ENCODE measurements at regions not wholly inside any gene's neighbourhood (a gene's known extent, or its start where the extent isn't known, plus 50 kb on each side); places are given as distances from the start of the nearest gene placed in this dataset.

DNA sequence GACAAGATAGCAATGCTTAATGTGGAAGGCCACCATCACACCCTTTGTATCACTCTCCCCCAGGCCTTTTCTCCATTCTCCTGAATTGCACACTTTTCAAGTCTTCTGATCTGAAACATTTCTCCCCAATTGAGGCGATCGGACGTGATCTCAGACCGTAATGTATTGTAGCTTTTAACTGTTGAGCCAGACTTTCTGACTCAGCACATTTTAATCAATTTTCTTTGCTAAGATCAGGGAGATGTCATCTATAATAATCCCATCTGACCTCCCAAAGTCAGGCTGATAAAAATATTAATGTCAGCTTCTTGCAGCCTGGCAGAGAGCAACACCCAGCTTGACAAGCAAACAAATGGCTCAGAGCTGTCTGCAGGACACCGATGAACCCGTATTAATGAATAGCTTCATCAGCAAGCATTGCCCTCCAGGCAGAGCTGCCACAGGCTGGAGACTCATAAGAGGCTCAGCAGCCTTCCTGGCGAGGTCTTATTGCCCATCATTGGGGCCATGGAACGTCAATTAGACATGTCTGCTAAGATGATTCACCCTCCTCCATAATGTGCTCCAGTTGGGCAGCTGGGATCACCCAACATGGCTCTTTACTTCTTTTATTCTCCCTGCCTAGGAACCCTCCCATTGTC lies 60.2 kb upstream of the UQCRFS1 start:
- Histone ChIP-seq H3K4me1 (ENCODE audit: control insufficient read depth in 1 of 2, insufficient read depth in 2 of 2, low read length in 2 of 2) (no peaks in the 10 kb centered on the region), H3K9ac (ENCODE audit: low read length) (no peak overlapping the region), H3K36me3 (ENCODE audit: control insufficient read depth in 1 of 2, insufficient read depth in 2 of 2, low read length in 2 of 2) (no peaks in the 10 kb centered on the region), H2AFZ (ENCODE audit: low read depth, low read length, poor library complexity, severe bottlenecking) (no peak overlapping the region), H3K27ac (ENCODE audit: low read depth, low read length) (no peak overlapping the region), H3K9me3 (ENCODE audit: control insufficient read depth in 1 of 2, insufficient read depth in 1 of 2, low read depth in 1 of 2, low read length in 2 of 2) (no peaks in the 10 kb centered on the region), H3K4me2 (ENCODE audit: low read length) (no peak overlapping the region), H3K4me3 (replicated peaks in 1 of 2; ENCODE audit: low read depth in 1 of 2, low read length in 2 of 2) (no peak overlapping the region), H3K27me3 (ENCODE audit: insufficient read depth, low read length) (peaks cover 12% of the 10 kb centered on the region), H3K79me2 (ENCODE audit: insufficient read depth, low read length) (no peaks in the 10 kb centered on the region), H3K9me2 (ENCODE audit: insufficient read depth) (no peaks in the 10 kb centered on the region), H4K20me1 (ENCODE audit: insufficient read depth) (no peaks in the 10 kb centered on the region)
- no TSS peak for BruUV-seq (replicated peaks)
- RAD21 ChIA-PET (ENCODE audit: low non-redundant PET in 1 of 2, low total read pairs in 2 of 2, uncharacterized antibody in 2 of 2, unreplicated experiment in 2 of 2), result no interaction called here
- ATAC-seq (no peak), DNase-seq (ENCODE audit: low read depth, low spot score) (no peak)
- POLR2A ChIA-PET, result no interaction called here
- CTCF ChIA-PET, result interaction anchor here (1.0 kb wide), 2 partner anchors 10 to 13 kb away, joined by 3 to 4 read pairs; no protein-coding TSS in a partner anchor
- intact Hi-C loops (cut with micrococcal nuclease), result no loop called here
- TF ChIP-seq, protein P1, sequence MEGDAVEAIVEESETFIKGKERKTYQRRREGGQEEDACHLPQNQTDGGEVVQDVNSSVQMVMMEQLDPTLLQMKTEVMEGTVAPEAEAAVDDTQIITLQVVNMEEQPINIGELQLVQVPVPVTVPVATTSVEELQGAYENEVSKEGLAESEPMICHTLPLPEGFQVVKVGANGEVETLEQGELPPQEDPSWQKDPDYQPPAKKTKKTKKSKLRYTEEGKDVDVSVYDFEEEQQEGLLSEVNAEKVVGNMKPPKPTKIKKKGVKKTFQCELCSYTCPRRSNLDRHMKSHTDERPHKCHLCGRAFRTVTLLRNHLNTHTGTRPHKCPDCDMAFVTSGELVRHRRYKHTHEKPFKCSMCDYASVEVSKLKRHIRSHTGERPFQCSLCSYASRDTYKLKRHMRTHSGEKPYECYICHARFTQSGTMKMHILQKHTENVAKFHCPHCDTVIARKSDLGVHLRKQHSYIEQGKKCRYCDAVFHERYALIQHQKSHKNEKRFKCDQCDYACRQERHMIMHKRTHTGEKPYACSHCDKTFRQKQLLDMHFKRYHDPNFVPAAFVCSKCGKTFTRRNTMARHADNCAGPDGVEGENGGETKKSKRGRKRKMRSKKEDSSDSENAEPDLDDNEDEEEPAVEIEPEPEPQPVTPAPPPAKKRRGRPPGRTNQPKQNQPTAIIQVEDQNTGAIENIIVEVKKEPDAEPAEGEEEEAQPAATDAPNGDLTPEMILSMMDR (IDR thresholded peaks at IDR 0.05 in 2 of 3, conservative IDR thresholded peaks at IDR 0.05 in 1 of 3; ENCODE audit: borderline replicate concordance in 1 of 3, insufficient read depth in 1 of 3, low read depth in 2 of 3, low read length in 2 of 3), result no peak
- TF ChIP-seq ZFX (IDR thresholded peaks at IDR 0.05), result no peak
- TF ChIP-seq SP1 (IDR thresholded peaks at IDR 0.05; ENCODE audit: low read depth), result no peak
- TF ChIP-seq CBX3 (IDR thresholded peaks at IDR 0.05; ENCODE audit: low read depth), result no peak
- no peak for TF ChIP-seq EGR1 (IDR thresholded peaks at IDR 0.05; ENCODE audit: low read depth)
- no peak for TF ChIP-seq ZNF274 (IDR thresholded peaks at IDR 0.05; ENCODE audit: low read depth, low read length)
- no peak for TF ChIP-seq SIN3A (IDR thresholded peaks at IDR 0.05; ENCODE audit: low read depth)

DNA sequence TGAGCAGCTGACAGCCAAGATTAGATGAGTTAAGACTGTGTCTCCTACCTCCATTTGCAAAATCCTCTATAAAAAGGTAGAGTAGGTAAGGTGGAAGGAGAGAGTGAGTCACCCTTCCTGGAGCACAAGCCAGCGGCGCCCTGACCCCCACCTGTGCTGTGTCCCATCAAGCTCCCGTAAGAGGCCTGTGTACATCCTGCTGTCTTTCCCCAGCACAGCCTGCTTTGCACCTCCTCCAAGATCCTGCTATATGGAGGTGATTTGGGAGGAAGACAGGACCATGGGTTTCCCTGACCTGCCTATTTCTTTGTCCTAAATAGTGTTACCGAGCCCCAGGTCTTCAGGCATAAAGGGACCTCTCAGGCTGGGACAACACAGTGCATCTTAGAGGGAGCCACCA lies 62.3 kb upstream of the UQCRFS1 start:
- peaks cover 25% of the 10 kb centered on the region for H3K27me3 ChIP-seq (ENCODE audit: insufficient read depth, low read length)
- ATAC-seq, result no peak
- intact Hi-C loops (cut with micrococcal nuclease), result no loop called here
- no peaks in the 10 kb centered on the region for H3K36me3 ChIP-seq (ENCODE audit: control insufficient read depth in 1 of 2, insufficient read depth in 2 of 2, low read length in 2 of 2)
- no peaks in the 10 kb centered on the region for H3K9me3 ChIP-seq (ENCODE audit: control insufficient read depth in 1 of 2, insufficient read depth in 1 of 2, low read depth in 1 of 2, low read length in 2 of 2)
- no peaks in the 10 kb centered on the region for H3K79me2 ChIP-seq (ENCODE audit: insufficient read depth, low read length)
- POLR2A ChIA-PET, result interaction anchor here (0.6 kb wide), 1 partner anchor 436 kb away, joined by 3 read pairs; no protein-coding TSS in a partner anchor
- H3K27ac ChIP-seq (ENCODE audit: low read depth, low read length), result no peak overlapping the region
- no peak for DNase-seq (ENCODE audit: low read depth, low spot score)
- H3K4me2 ChIP-seq (ENCODE audit: low read length), result no peak overlapping the region
- RAD21 ChIA-PET (ENCODE audit: low non-redundant PET in 1 of 2, low total read pairs in 2 of 2, uncharacterized antibody in 2 of 2, unreplicated experiment in 2 of 2), result no interaction called here
- no peak overlapping the region for H2AFZ ChIP-seq (ENCODE audit: low read depth, low read length, poor library complexity, severe bottlenecking)
- no peaks in the 10 kb centered on the region for H3K9me2 ChIP-seq (ENCODE audit: insufficient read depth)
- no peaks in the 10 kb centered on the region for H3K4me1 ChIP-seq (ENCODE audit: control insufficient read depth in 1 of 2, insufficient read depth in 2 of 2, low read length in 2 of 2)
- CTCF ChIA-PET, result no interaction called here
- H4K20me1 ChIP-seq (ENCODE audit: insufficient read depth), result no peaks in the 10 kb centered on the region
- no peak overlapping the region for H3K9ac ChIP-seq (ENCODE audit: low read length)
- no peak overlapping the region for H3K4me3 ChIP-seq (replicated peaks in 1 of 2; ENCODE audit: low read depth in 1 of 2, low read length in 2 of 2)
- no TSS peak for BruUV-seq (replicated peaks)
- TF ChIP-seq JUND (IDR thresholded peaks at IDR 0.05) (no peak), ZNF274 (IDR thresholded peaks at IDR 0.05; ENCODE audit: low read depth, low read length) (no peak), SIN3A (IDR thresholded peaks at IDR 0.05; ENCODE audit: low read depth) (no peak), RAD21 (IDR thresholded peaks at IDR 0.05; ENCODE audit: low read depth) (no peak), TCF7L2 (IDR thresholded peaks at IDR 0.05; ENCODE audit: borderline replicate concordance, extremely low read depth, insufficient read depth, insufficient read length) (no peak), YY1 (IDR thresholded peaks at IDR 0.05; ENCODE audit: extremely low read depth, insufficient replicate concordance, low read depth, low read length) (no peak), ZFX (IDR thresholded peaks at IDR 0.05) (no peak), CEBPB (IDR thresholded peaks at IDR 0.05; ENCODE audit: low read depth) (no peak), SP1 (IDR thresholded peaks at IDR 0.05; ENCODE audit: low read depth) (no peak), EZH2phosphoT487 (IDR thresholded peaks at IDR 0.05; ENCODE audit: borderline replicate concordance) (no peak), EGR1 (IDR thresholded peaks at IDR 0.05; ENCODE audit: low read depth) (no peak), POLR2AphosphoS5 (IDR thresholded peaks at IDR 0.05; ENCODE audit: low read depth, low read length) (no peak), FOSL1 (IDR thresholded peaks at IDR 0.05; ENCODE audit: low read depth) (no peak)
- TF ChIP-seq, protein P2, sequence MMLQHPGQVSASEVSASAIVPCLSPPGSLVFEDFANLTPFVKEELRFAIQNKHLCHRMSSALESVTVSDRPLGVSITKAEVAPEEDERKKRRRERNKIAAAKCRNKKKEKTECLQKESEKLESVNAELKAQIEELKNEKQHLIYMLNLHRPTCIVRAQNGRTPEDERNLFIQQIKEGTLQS (IDR thresholded peaks at IDR 0.05), result no peak
- TF ChIP-seq, protein P3, sequence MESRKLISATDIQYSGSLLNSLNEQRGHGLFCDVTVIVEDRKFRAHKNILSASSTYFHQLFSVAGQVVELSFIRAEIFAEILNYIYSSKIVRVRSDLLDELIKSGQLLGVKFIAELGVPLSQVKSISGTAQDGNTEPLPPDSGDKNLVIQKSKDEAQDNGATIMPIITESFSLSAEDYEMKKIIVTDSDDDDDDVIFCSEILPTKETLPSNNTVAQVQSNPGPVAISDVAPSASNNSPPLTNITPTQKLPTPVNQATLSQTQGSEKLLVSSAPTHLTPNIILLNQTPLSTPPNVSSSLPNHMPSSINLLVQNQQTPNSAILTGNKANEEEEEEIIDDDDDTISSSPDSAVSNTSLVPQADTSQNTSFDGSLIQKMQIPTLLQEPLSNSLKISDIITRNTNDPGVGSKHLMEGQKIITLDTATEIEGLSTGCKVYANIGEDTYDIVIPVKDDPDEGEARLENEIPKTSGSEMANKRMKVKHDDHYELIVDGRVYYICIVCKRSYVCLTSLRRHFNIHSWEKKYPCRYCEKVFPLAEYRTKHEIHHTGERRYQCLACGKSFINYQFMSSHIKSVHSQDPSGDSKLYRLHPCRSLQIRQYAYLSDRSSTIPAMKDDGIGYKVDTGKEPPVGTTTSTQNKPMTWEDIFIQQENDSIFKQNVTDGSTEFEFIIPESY (IDR thresholded peaks at IDR 0.05; ENCODE audit: extremely low read depth, insufficient replicate concordance, low read length), result no peak
